CD4-positive, alpha-beta T cell treated with Interleukin-2 at 100 ng/mL for 4 hours (primary cell): ENCODE measurements at regions not wholly inside any gene's neighbourhood (a gene's known extent, or its start where the extent isn't known, plus 50 kb on each side); places are given as distances from the start of the nearest gene placed in this dataset.
"Not testable (repeated sequence)": the region's sequence is repeated elsewhere in the genome, so short reads cannot be mapped to it uniquely, and the experiment has no call there.

ENCODE experiments used
- DNase-seq: peaks from one replicate; pipeline ENCODE4 v3.0.0-alpha.2; 2020; ENCODE audit warnings: low spot score

- no peak for DNase-seq
These were observed 89.7 kb upstream of the GBE1 start for GRCh38 chr3:81851176-81851575.

- no peak for DNase-seq
These were observed 85.5 kb upstream of the GBE1 start for GRCh38 chr3:81846988-81847387.

- no peak for DNase-seq
These were observed 80.1 kb upstream of the GBE1 start for GRCh38 chr3:81841540-81841939.

- DNase-seq, result no peak
These were observed 78.2 kb upstream of the GBE1 start for GRCh38 chr3:81839504-81840094.

- no peak for DNase-seq
These were observed 77.0 kb upstream of the GBE1 start for GRCh38 chr3:81838457-81838856.

GRCh38 chr3:81837071-81837593, 75.7 kb upstream of the GBE1 start:
- DNase-seq, result no peak

GRCh38 chr3:81829937-81830336, 68.5 kb upstream of the GBE1 start:
- no peak for DNase-seq

- not testable (repeated sequence) for DNase-seq
These were observed 67.8 kb upstream of the GBE1 start for GRCh38 chr3:81829272-81829671.

- no peak for DNase-seq
These were observed 62.5 kb upstream of the GBE1 start for GRCh38 chr3:81823882-81824395.

- DNase-seq, result no peak
These were observed 61.6 kb upstream of the GBE1 start for GRCh38 chr3:81823086-81823485.

- DNase-seq, result no peak
These were observed 55.2 kb upstream of the GBE1 start for GRCh38 chr3:81816473-81817250.

GRCh38 chr3:81812098-81812497, 50.7 kb upstream of the GBE1 start:
- DNase-seq, result not testable (repeated sequence)
